Rectal smooth muscle tissue (tissue), 1 donor: ENCODE measurements at regions not wholly inside any gene's neighbourhood (a gene's known extent, or its start where the extent isn't known, plus 50 kb on each side); places are given as distances from the start of the nearest gene placed in this dataset.

Source experiments
- H3K27ac ChIP-seq: one replicate; pipeline ENCODE4 v1.7.0; 2013; ENCODE audit warnings: low read depth, low read length, inconsistent platforms
- H3K27me3 ChIP-seq: one replicate; pipeline ENCODE4 v1.7.0; 2013; ENCODE audit warnings: low read length; ENCODE audit not compliant: control insufficient read depth, insufficient read depth
- H3K36me3 ChIP-seq: one replicate; pipeline ENCODE4 v1.7.0; 2013; ENCODE audit warnings: low read length; ENCODE audit not compliant: control insufficient read depth, insufficient read depth
- H3K4me1 ChIP-seq: one replicate; pipeline ENCODE4 v1.7.0; 2013; ENCODE audit warnings: low read length; ENCODE audit not compliant: control insufficient read depth, insufficient read depth
- H3K4me3 ChIP-seq: one replicate; pipeline ENCODE4 v1.7.0; 2013; ENCODE audit warnings: low read length
- H3K9ac ChIP-seq: one replicate; pipeline ENCODE4 v1.7.0; 2013; ENCODE audit warnings: low read length

DNA sequence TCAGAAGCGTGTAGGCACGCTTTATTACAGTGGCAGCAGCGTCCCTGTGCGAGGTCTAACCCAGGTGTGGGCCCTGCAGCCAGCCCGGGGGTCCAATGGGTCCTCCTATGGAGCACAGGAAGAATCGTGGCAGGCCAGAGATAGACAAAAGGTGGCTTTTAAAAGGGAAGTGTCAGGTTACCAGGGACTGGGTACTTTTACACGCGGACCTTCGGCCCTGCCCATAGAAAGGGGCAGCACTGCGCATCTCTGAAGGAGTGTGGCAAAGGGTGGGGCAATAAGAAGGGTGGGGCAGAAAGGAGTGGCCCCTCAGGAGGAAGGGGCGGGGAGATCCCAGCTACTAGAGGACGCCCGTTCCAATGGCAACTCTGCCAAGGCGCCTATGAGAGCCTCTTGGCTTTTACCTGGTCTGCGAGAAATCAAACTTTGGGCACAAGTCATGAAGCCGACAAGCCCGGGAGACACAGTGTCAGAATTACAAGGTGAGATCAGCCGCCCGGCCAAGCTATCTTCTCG lies 1419.8 kb downstream of the UQCRFS1 start:
- Histone ChIP-seq H3K27ac (peak overlapping the region; percentile 94), H3K4me3 (peak overlapping the region; percentile 88), H3K36me3 (no peaks in the 10 kb centered on the region), H3K27me3 (no peaks in the 10 kb centered on the region), H3K4me1 (peaks cover 4% of the 10 kb centered on the region), H3K9ac (peak overlapping the region; percentile 87)

DNA sequence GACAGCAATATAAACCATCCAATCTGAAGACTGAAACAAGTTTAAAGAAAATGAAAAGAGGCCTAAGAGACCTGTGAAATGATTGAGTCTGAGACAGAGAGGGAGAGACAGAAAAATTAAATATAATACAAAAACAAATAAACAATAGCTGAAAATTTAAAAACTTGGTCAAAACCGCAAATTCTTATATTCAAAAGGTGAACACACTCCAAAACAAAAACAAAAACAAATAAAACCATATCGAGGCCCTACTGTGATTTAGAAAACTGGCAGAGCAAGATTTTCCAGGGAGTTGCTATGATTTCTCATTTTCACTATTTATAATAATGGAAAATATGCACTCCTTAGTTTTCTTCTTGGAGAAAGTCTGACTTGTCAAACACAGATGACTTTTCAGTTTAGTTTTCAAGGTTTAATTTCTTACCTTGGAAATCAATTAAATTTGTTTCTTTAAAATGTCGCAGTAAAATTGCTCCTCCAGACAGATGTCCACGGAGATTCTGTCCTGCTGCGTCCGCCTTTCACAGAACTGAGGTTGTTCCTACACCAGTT lies 1420.3 kb downstream of the UQCRFS1 start:
- H3K27me3 ChIP-seq: no peaks in the 10 kb centered on the region
- H3K4me1 ChIP-seq: peaks cover 4% of the 10 kb centered on the region
- peak overlapping the region; percentile 94 for H3K27ac ChIP-seq
- no peaks in the 10 kb centered on the region for H3K36me3 ChIP-seq
- H3K4me3 ChIP-seq: peak overlapping the region; percentile 88
- peak overlapping the region; percentile 49 for H3K9ac ChIP-seq

GRCh38 chr19:27780367-27781075 lies 1432.4 kb downstream of the UQCRFS1 start:
- Histone ChIP-seq H3K36me3 (no peaks in the 10 kb centered on the region), H3K27ac (no peak overlapping the region), H3K27me3 (no peaks in the 10 kb centered on the region), H3K4me3 (no peak overlapping the region), H3K4me1 (no peaks in the 10 kb centered on the region), H3K9ac (no peak overlapping the region)

- no peaks in the 10 kb centered on the region for H3K36me3 ChIP-seq
- H3K27ac ChIP-seq: no peak overlapping the region
- no peaks in the 10 kb centered on the region for H3K4me1 ChIP-seq
- H3K4me3 ChIP-seq: no peak overlapping the region
- no peaks in the 10 kb centered on the region for H3K27me3 ChIP-seq
- no peak overlapping the region for H3K9ac ChIP-seq
These were observed 1433.0 kb downstream of the UQCRFS1 start for GRCh38 chr19:27779954-27780353.

GRCh38 chr19:27777726-27778125 lies 1435.2 kb downstream of the UQCRFS1 start:
- H3K4me1 ChIP-seq: no peaks in the 10 kb centered on the region
- no peak overlapping the region for H3K27ac ChIP-seq
- H3K27me3 ChIP-seq: no peaks in the 10 kb centered on the region
- no peak overlapping the region for H3K4me3 ChIP-seq
- H3K9ac ChIP-seq: no peak overlapping the region
- no peaks in the 10 kb centered on the region for H3K36me3 ChIP-seq

- Histone ChIP-seq H3K36me3 (no peaks in the 10 kb centered on the region), H3K4me1 (no peaks in the 10 kb centered on the region), H3K4me3 (no peak overlapping the region), H3K9ac (no peak overlapping the region), H3K27ac (no peak overlapping the region), H3K27me3 (no peaks in the 10 kb centered on the region)
These were observed 1435.7 kb downstream of the UQCRFS1 start for GRCh38 chr19:27777242-27777641.

DNA sequence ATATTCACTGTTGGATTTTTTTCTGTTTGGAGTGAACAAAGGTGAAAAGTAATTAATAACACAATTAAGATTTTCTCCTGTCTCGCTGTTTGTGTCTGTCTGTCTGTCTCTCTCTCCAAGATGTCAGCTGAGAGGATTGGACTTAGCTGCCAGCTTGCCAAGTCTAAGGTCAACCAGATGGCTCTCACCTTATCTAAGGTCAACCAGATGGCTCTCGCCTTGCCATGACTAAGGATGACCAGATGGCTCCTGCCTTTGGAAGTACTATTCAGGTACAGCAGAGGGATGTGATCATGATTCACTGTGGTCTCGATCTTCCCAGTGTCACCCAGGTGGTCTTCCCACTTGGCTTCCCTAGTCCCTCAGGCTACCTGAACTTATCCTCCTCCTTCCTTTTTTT lies 1436.4 kb downstream of the UQCRFS1 start:
- H3K4me3 ChIP-seq: no peak overlapping the region
- H3K27ac ChIP-seq: no peak overlapping the region
- H3K9ac ChIP-seq: no peak overlapping the region
- H3K4me1 ChIP-seq: no peaks in the 10 kb centered on the region
- no peaks in the 10 kb centered on the region for H3K36me3 ChIP-seq
- H3K27me3 ChIP-seq: no peaks in the 10 kb centered on the region

DNA sequence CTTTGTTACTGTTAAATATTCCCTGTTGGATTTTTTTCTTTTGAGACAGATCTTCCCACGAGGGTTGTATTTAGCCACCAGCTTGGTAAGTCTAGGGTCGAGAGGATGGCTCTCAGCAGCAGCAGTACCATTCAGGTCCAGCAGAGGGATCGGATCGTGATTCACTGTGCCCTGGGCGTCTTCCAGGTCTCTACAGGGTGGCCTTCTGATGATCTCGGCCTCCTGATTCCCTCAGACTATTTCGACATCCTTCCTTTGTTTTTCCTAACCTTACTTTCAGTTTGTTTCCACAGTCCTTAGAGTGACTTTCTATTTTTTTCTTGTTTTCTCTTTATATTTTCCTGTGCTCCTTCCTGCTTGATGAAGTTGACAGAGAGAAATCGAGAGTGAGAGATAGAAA lies 1436.9 kb downstream of the UQCRFS1 start:
- Histone ChIP-seq H3K27ac (no peak overlapping the region), H3K9ac (no peak overlapping the region), H3K4me1 (no peaks in the 10 kb centered on the region), H3K4me3 (no peak overlapping the region), H3K36me3 (no peaks in the 10 kb centered on the region), H3K27me3 (no peaks in the 10 kb centered on the region)

DNA sequence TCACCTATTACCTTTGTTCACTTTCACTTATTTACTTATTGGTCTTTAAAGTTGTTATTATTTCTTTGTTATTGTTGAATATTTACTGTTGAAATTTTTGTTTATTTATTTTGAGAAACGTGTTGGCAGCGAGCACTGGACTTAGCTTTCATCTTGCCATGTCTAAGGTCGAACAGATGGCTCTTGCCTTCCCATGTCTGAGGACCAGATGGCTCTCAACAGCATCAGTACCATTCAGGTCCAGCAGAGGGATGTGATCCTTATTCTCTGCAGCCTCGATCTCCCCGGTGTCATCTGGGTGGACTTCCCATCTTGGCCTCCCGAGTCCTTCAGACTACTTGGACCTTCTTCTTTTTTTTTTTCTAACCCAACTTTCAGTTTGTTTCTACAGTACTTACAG lies 1437.6 kb downstream of the UQCRFS1 start:
- no peak overlapping the region for H3K9ac ChIP-seq
- H3K36me3 ChIP-seq: no peaks in the 10 kb centered on the region
- no peak overlapping the region for H3K27ac ChIP-seq
- no peak overlapping the region for H3K4me3 ChIP-seq
- H3K27me3 ChIP-seq: no peaks in the 10 kb centered on the region
- no peaks in the 10 kb centered on the region for H3K4me1 ChIP-seq

GRCh38 chr19:27774827-27775226 lies 1438.1 kb downstream of the UQCRFS1 start:
- Histone ChIP-seq H3K4me1 (no peaks in the 10 kb centered on the region), H3K27ac (no peak overlapping the region), H3K9ac (no peak overlapping the region), H3K27me3 (no peaks in the 10 kb centered on the region), H3K4me3 (no peak overlapping the region), H3K36me3 (no peaks in the 10 kb centered on the region)

DNA sequence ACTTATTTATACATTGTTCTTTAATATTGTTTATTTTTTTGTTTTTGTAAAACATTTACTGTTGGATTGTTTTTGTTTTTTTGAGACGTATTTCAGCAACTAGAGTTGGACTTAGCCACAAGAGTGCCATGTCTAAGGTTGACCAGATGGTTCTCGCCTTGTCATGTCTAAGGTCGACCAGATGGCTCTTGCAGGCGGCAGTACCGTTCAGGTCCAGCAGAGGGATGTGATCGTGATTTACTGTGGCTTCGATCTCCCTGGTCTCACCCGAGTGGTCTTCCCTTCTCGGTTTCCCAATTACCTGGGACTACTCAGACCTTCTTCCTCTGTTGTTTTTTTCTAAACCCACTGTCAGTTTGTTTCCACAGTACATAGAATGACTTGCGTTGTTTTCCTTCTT lies 1438.6 kb downstream of the UQCRFS1 start:
- Histone ChIP-seq H3K36me3 (no peaks in the 10 kb centered on the region), H3K4me3 (no peak overlapping the region), H3K9ac (no peak overlapping the region), H3K27me3 (no peaks in the 10 kb centered on the region), H3K4me1 (no peaks in the 10 kb centered on the region), H3K27ac (no peak overlapping the region)

DNA sequence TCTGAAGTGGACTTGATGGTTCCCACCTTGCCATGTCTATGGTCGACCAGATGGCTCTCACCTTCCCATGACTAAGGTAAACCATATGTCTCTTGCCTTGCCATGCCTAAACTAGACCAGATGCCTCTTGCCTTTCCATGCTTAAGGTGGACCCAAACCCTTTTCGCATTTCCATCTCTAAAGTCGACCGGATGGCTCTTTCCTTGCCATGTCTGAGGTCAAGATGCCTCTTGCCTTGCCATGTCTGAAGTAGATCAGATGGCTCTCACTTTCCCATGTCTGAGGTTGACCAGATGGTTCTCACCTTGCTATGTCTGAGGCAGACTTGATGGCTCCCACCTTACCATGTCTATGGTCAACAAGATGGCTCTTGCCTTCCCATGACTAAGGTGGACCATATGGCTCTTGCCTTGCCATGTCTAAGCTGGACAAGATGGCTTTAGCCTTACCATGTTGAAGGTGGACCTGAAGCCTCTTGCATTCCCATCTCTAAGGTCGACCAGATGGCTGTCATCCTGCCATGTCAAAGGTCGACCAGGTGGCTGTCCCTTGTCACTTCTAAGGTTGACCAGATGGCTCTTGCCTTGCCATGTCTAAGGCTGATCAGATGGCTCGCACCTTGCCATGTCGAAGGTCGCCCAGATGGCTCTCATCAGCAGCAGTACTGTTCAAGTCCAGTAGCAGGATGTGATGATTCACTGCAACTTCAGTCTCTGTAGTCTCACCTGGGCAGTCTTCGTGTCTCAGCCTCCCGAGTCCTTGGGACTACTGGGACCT lies 1439.4 kb downstream of the UQCRFS1 start:
- Histone ChIP-seq H3K4me3 (no peak overlapping the region), H3K27me3 (no peaks in the 10 kb centered on the region), H3K9ac (no peak overlapping the region), H3K36me3 (no peaks in the 10 kb centered on the region), H3K4me1 (no peaks in the 10 kb centered on the region), H3K27ac (no peak overlapping the region)
